Psoas muscle (tissue), 7 donors: ENCODE measurements at regions not wholly inside any gene's neighbourhood (a gene's known extent, or its start where the extent isn't known, plus 50 kb on each side); places are given as distances from the start of the nearest gene placed in this dataset.

Experiments used
- ATAC-seq, 4 donors: fragments of 200-7000 bp; cut with Tn5 transposase; one replicate each; pipeline ENCODE4 v1.9.1; 2020; ENCODE audit warnings: moderate library complexity in 3 of 4, mild to moderate bottlenecking in 2 of 4
- DNase-seq, 2 donors: peaks; one replicate each; pipeline ENCODE4 v3.0.0-alpha.2; 2020
- H3K27ac ChIP-seq: fragments of 200-600 bp; one replicate; pipeline ENCODE4 v1.8.0; 2022
- H3K27me3 ChIP-seq, 3 donors: fragments of 200-600 bp in 1 of 3; one replicate each; pipeline versions ENCODE4 v1.6.1 to v1.8.0; 2013 to 2022; ENCODE audit warnings: low read length in 2 of 3, mild to moderate bottlenecking in 2 of 3, moderate library complexity in 1 of 3; ENCODE audit not compliant: insufficient read depth in 3 of 3
- H3K36me3 ChIP-seq, 2 donors: fragments of 200-600 bp in 1 of 2; one replicate each; pipeline versions ENCODE4 v1.6.1 to v1.8.0; 2013 to 2022; ENCODE audit warnings: low read depth in 1 of 2, mild to moderate bottlenecking in 1 of 2, moderate library complexity in 1 of 2; ENCODE audit not compliant: insufficient read depth in 1 of 2
- H3K4me1 ChIP-seq: fragments of 200-600 bp; one replicate; pipeline ENCODE4 v1.8.0; 2022
- H3K4me3 ChIP-seq: fragments of 200-600 bp; one replicate; pipeline ENCODE4 v1.8.0; 2022; ENCODE audit warnings: mild to moderate bottlenecking
- H3K9me3 ChIP-seq: fragments of 200-600 bp; one replicate; pipeline ENCODE4 v1.8.0; 2022
- whole genome bisulfite sequencing, 3 donors: extraction: QIAGEN DNeasy Blood & Tissue Kit; methylation state at CpG; one replicate each; pipeline versions ENCODE4 v1.1.6 to v1.1.7; 2013; 5-methylcytosine and 5-hydroxymethylcytosine counted together
- intact Hi-C, 2 donors: fragments of 100-400 bp; cut with DNase I; formaldehyde crosslinking; loops; one replicate each; pipeline versions ENCODE4 v1.11.0 to v1.14.2; 2022
- TF ChIP-seq, protein P1 (sequence below): fragments of 200-600 bp; IDR thresholded peaks from one replicate; pipeline ENCODE4 v1.8.0; 2022; ENCODE audit warnings: antibody characterized with exemption
- donor health status: healthy with polysubstance abuse.
- donor health status: DM: no; HTN: no; CAD: no; lungs with moderate emphysema.
- donor health status: Bipolar disorder and iron deficiency.
- donor health status: healthy.
- donor health status: DM: yes; HTN: yes; CAD: no.
- donor health status: DM: no; HTN: no; CAD: no.
- donor health status: DM: yes; HTN: yes; CAD: no.

GRCh38 chr6:19782588-19782987 is 54.6 kb upstream of the ID4 start:
- no peak overlapping the region for H3K4me3 ChIP-seq
- no peaks in the 10 kb centered on the region for H3K36me3 ChIP-seq
- intact Hi-C loops: no loop called here
- TF ChIP-seq, protein P1, sequence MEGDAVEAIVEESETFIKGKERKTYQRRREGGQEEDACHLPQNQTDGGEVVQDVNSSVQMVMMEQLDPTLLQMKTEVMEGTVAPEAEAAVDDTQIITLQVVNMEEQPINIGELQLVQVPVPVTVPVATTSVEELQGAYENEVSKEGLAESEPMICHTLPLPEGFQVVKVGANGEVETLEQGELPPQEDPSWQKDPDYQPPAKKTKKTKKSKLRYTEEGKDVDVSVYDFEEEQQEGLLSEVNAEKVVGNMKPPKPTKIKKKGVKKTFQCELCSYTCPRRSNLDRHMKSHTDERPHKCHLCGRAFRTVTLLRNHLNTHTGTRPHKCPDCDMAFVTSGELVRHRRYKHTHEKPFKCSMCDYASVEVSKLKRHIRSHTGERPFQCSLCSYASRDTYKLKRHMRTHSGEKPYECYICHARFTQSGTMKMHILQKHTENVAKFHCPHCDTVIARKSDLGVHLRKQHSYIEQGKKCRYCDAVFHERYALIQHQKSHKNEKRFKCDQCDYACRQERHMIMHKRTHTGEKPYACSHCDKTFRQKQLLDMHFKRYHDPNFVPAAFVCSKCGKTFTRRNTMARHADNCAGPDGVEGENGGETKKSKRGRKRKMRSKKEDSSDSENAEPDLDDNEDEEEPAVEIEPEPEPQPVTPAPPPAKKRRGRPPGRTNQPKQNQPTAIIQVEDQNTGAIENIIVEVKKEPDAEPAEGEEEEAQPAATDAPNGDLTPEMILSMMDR: no peak
- no peak overlapping the region for H3K27ac ChIP-seq
- H3K27me3 ChIP-seq: no peaks in the 10 kb centered on the region
- 86 to 90% (median 90%) methylated on average over 3 of the region's 3 CpGs for WGBS, 3 donors
- H3K4me1 ChIP-seq: no peaks in the 10 kb centered on the region
- no peak for DNase-seq
- H3K9me3 ChIP-seq: no peaks in the 10 kb centered on the region
- no peak for ATAC-seq
